ENCODE measurements at regions not wholly inside any gene's neighbourhood (a gene's known extent, or its start where the extent isn't known, plus 50 kb on each side); places are given as distances from the start of the nearest gene placed in this dataset.

DNA sequence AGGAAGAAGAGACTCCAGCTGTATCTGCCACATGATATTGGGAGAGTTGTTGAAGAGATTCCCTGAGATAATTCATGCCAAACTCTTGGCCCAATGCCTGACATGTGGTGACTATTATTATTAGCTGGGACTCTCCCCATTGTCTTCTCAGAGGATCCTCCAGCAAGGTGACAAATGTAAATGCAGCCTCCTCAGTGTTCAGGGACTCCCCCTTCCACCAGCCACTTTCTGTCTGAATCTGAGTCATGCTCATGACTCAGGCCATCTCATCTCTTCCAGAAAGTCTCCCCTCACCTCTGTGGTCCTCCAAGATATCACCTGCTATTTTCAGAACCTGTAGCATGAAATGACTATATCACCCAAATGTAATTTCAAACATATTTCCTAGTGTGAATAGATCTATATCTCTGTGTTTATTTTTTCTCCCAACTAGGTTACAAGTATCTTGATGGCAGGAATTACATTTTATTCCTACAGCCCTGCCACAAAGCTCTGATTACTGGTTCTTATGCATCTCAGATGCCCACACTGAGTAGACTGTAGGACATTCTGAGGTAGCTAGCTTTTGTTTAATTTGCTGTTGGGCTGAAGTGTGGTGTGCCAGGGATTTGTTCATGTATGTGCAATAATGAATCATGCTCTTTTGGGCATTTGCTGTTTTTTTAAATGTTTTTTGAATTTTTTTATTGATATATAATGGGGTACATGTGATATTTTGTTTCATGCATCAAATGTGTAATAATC lies 126.6 kb upstream of the IL12B start:
- Histone ChIP-seq H3K27me3 (ENCODE audit: control insufficient read depth, insufficient read depth, low read length) (peaks cover 3% of the 10 kb centered on the region), H3K36me3 (ENCODE audit: control insufficient read depth, insufficient read depth, low read length) (no peaks in the 10 kb centered on the region), H3K4me3 (ENCODE audit: low read depth, low read length) (no peak overlapping the region)
- FAIRE-seq (no peak), DNase-seq (ENCODE audit: low read depth) (peak; percentile 71)
- TF ChIP-seq, protein P1, sequence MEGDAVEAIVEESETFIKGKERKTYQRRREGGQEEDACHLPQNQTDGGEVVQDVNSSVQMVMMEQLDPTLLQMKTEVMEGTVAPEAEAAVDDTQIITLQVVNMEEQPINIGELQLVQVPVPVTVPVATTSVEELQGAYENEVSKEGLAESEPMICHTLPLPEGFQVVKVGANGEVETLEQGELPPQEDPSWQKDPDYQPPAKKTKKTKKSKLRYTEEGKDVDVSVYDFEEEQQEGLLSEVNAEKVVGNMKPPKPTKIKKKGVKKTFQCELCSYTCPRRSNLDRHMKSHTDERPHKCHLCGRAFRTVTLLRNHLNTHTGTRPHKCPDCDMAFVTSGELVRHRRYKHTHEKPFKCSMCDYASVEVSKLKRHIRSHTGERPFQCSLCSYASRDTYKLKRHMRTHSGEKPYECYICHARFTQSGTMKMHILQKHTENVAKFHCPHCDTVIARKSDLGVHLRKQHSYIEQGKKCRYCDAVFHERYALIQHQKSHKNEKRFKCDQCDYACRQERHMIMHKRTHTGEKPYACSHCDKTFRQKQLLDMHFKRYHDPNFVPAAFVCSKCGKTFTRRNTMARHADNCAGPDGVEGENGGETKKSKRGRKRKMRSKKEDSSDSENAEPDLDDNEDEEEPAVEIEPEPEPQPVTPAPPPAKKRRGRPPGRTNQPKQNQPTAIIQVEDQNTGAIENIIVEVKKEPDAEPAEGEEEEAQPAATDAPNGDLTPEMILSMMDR (IDR thresholded peaks at IDR 0.05; ENCODE audit: insufficient read depth, low read length, severe bottlenecking): no peak

DNA sequence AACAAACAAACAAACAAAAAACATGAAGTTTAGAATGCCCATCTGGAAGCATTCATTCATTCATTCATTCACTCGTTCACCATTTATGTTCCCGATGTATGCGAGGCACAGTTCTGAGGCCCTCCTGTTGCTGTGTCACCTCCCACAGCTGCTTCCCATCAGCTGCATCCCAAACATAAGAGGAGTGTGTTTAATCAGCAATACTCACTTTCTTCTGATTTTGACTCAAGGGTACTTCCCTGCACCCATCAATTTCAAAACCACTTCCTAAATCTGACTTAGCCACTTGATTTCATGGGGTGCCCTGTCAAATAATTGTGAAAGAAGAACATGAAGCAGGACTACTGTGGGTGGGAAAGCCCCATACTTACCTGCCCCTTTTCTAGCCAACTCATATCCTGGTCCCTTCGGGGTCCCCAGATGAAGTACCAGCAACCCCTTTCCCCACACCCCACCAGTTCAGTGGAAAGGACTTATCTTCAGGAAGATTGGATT lies 128.0 kb upstream of the IL12B start:
- TF ChIP-seq, protein P1 (IDR thresholded peaks at IDR 0.05; ENCODE audit: insufficient read depth, low read length, severe bottlenecking): no peak
- Histone ChIP-seq H3K36me3 (ENCODE audit: control insufficient read depth, insufficient read depth, low read length) (no peaks in the 10 kb centered on the region), H3K27me3 (ENCODE audit: control insufficient read depth, insufficient read depth, low read length) (peaks cover 3% of the 10 kb centered on the region), H3K4me3 (ENCODE audit: low read depth, low read length) (no peak overlapping the region)
- DNase-seq (ENCODE audit: low read depth) (no peak), FAIRE-seq (no peak)

DNA sequence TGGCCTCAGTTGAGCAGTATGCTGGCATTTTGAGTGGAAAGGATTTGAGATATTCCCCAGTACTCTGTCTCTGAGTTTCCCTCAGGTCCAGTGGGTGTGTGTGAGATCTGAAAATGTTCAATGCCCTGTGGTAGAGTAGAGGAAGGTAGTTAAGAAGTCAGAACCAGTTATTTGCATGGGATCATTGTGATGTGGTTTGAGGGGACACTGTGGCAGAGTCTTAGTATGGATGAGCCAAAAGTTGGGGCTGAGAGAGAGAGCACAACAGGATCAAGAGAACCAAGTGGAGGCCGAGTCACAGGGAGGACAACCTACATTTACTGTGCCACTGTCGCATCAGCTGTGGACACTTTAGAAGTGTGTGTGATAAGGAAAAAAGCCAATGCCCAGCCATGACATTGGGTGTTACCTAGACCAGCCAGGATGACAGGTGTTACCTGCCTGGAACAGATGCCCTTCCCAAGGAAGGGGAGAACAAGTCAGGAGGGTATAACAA lies 128.9 kb upstream of the IL12B start:
- TF ChIP-seq, protein P1 (IDR thresholded peaks at IDR 0.05; ENCODE audit: insufficient read depth, low read length, severe bottlenecking): no peak
- no peak overlapping the region for H3K4me3 ChIP-seq (ENCODE audit: low read depth, low read length)
- H3K36me3 ChIP-seq (ENCODE audit: control insufficient read depth, insufficient read depth, low read length): no peaks in the 10 kb centered on the region
- H3K27me3 ChIP-seq (ENCODE audit: control insufficient read depth, insufficient read depth, low read length): no peaks in the 10 kb centered on the region
- peak; percentile 70 for FAIRE-seq
- DNase-seq (ENCODE audit: low read depth): no peak

DNA sequence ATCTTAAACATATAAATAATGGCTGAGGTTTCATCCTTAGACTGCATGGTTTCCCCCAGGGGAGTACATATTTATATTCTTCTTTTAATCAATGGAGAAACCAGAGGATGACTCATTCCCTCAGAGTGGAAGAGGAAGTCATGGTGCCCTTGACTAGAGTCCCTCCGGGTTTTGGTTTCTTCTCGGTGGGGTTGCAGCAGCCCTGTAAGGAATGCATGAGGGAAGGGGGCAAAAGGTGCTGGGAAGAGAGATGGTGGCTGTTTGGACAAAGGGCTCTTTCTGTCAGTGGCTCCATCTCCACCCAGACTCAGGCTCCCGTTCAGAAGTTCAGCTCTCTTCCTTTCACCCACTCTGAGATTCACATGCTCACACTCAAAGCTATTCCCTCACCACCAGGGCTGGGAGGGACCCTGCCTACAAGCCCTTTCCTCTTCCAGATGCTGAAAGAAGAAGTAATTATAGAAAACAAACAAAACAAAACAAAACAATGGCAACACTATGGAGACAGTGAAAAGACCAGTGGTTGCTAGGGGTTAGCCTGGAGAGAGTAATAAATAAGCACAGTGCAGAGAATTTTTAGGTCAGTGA lies 129.8 kb upstream of the IL12B start:
- FAIRE-seq (no peak), DNase-seq (ENCODE audit: low read depth) (peak; percentile 13)
- TF ChIP-seq, protein P1 (IDR thresholded peaks at IDR 0.05; ENCODE audit: insufficient read depth, low read length, severe bottlenecking): no peak

DNA sequence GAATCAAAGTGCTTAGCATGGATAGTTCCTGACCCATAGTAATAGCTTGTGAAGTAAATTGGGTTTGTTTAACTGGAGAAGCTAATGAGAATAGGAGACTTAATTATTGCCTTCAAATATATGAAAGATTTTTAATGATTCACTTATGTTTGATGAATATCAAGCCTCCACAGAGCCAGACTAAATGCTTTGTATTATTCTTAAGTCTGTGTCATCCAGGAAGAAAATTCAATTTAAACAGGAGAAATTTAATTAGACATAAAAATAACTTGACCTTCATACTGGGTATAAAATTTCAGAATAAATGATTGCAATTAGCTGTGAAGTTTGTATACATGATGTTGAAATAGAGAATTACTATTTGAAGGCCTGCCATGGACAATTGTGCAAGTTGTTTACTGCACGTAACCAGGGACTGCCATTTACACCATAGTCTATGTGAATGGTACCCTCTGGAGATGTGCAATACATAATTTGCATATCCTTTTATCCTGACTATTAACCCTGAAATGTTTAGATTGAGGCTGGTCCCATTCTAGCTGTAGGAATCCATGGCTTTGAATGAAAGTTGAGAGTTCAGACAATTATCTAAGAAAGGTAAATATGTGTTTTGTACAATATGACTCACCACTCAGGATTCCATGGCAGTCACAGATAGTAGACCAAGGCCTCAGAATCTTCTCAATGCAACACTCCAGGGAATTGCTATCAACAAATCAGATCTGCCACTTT lies 133.5 kb upstream of the IL12B start:
- Histone ChIP-seq H3K36me3 (ENCODE audit: control insufficient read depth, insufficient read depth, low read length) (no peaks in the 10 kb centered on the region), H3K4me3 (ENCODE audit: low read depth, low read length) (no peak overlapping the region), H3K27me3 (ENCODE audit: control insufficient read depth, insufficient read depth, low read length) (no peaks in the 10 kb centered on the region)
- TF ChIP-seq, protein P1 (IDR thresholded peaks at IDR 0.05; ENCODE audit: insufficient read depth, low read length, severe bottlenecking): no peak
- DNase-seq (ENCODE audit: low read depth) (peak; percentile 54), FAIRE-seq (no peak)

More for the DNA sequence above, 129.8 kb upstream of the IL12B start:
- H3K4me3 ChIP-seq (ENCODE audit: low read depth, low read length): no peak overlapping the region
- no peaks in the 10 kb centered on the region for H3K27me3 ChIP-seq (ENCODE audit: control insufficient read depth, insufficient read depth, low read length)
- no peaks in the 10 kb centered on the region for H3K36me3 ChIP-seq (ENCODE audit: control insufficient read depth, insufficient read depth, low read length)

Data from bronchial epithelial cell (primary cell).